HG02840 (cell line): ENCODE measurements at regions not wholly inside any gene's neighbourhood (a gene's known extent, or its start where the extent isn't known, plus 50 kb on each side); places are given as distances from the start of the nearest gene placed in this dataset.
"Not testable (repeated sequence)": the region's sequence is repeated elsewhere in the genome, so short reads cannot be mapped to it uniquely, and the experiment has no call there.

Source experiments
- ATAC-seq: cut with Tn5 transposase; IDR thresholded peaks from one replicate; pipeline ENCODE4 v1.9.1; 2021; ENCODE audit warnings: mild to moderate bottlenecking, moderate library complexity, moderate number of reproducible peaks; ENCODE audit not compliant: unreplicated experiment, low FRiP score

DNA sequence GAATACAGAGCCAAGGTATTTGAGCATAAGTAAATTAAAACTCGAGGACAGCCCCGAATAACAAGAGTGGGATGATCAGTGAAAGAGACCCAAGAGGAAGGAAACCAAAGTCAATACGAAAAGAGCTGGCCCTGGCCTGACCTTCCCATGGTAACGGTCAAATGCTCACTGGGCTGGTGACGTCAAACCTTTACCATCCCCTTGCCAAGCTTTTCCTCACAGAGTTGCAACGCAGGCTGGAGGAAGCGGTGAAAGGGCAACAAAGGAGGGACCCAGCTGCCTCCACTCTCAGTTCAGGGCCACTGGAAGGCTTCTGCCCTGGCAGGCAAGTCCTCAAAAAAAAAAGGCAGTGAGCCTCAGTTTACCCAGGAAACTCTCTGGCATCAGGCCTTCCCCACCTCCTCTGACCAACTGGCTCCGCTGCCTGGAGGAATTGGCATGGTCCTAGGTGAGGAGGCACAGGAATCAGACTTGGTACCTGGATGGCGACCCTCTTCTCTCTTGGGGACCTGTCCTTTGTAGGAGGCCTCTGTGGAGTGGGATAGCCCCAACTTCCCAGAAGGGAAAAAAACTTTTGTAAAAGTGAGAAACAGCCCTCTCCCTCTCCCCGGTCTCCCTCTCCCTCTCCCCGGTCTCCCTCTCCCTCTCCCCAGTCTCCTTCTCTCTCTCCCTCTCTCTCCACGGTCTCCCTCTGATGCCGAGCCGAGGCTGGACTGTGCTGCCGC lies 212.4 kb downstream of the ANAPC1 start:
- ATAC-seq = no peak

GRCh38 chr2:111672641-111673040 lies 211.4 kb downstream of the ANAPC1 start:
- ATAC-seq = not testable (repeated sequence)

GRCh38 chr2:111673526-111673925 lies 210.5 kb downstream of the ANAPC1 start:
- no peak for ATAC-seq

- no peak for ATAC-seq
Measured at GRCh38 chr2:111675419-111676194, 208.4 kb downstream of the ANAPC1 start.

DNA sequence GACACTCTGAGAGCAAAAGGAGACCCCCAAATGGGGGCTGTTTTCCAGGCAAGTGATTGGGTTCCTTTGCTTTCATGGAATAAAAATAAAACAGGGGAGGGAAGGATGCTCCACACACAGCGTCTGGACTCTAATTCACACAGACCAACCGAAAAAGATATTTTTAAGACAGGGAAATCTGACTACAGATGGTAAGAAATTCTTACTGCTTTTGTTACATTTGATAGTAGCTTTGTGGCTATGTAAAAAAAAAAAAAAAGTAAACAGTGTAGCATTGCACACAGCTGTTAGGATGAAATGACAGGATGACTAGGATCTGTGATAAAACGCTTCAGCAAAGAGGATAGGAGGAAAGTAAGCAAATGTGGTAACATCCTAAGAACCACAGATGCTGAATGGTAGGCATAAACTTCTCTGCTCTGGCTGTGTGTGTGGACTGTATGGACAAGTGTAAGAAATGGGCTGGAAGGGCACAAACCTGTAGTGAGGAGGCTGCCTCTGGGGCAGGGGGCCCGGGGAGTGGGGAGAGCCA lies 207.6 kb downstream of the ANAPC1 start:
- ATAC-seq = no peak

GRCh38 chr2:111678161-111678560 lies 205.8 kb downstream of the ANAPC1 start:
- no peak for ATAC-seq

DNA sequence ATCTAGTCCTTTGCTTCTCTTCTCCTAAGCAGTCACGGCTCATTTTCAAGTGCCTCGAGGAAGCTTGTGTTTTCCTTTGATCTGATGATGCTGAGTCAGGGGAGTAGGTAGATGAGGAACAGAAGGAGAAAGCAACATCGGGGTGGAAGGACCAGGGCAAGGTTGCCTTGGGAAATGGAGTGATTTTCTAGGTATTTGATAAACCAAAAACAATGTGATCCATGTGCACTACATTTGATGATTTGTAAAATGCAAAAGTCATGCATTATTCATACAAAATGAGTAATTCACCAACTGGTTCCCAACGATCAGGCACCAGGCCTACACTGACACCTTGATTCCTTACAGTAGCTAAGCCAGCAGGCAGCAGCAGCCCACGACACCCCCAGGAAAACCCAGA lies 205.3 kb downstream of the ANAPC1 start:
- no peak for ATAC-seq

DNA sequence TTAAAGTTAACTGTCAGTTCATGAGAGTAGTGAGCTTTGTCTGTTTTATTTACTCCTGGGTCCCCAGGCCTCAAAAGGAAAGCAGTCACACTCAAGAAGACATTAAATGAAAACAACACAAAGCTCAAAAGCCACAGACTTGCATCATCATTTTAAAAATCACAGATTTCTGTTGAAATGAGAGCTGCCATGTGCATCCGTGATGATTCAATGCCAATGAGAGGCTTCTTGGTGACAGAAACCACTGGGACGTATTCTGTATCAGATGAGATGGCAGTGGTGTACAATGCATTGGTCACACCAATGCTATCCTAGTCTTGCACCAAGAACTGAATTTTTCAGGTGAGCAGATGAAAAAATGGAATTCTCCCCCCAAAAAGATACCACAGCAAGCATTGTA lies 204.8 kb downstream of the ANAPC1 start:
- ATAC-seq = no peak

DNA sequence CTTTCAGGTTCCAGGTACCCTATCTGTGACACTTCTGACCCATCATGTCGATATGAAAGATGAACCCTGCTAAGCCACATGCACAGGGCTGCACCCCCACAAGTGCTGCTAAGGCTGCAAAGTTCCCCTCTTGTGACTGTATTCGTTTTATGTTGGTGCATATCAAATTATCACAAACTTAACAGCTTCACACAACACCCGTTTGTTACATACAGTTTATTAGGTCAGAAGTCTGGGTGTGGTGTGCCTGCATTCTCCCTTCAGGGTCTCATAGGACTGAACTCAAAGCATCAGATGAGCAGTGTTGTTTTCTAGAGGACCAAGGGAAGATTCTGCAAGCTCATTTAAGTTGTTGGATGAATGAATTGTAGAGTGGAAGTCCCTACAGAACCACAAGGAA lies 199.4 kb downstream of the ANAPC1 start:
- ATAC-seq = no peak

DNA sequence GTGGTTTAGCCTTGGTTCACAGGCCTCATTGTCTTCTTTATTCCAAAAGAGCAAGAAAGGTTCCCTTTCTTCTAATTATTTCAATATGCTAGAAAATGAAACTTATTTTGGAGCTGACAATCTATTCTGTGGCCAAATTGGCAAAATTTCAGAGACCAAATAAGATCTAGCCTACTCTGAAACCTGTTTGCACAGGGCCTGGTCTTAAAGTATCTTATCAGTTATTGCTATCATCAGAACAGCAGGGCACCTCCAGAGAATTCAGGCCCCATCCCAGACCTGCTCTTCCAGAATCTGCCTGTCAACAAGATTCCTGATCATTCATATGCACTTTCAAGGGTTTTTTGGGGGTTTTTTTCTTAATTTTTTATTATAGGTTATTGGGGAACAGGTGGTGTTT lies 198.7 kb downstream of the ANAPC1 start:
- no peak for ATAC-seq

DNA sequence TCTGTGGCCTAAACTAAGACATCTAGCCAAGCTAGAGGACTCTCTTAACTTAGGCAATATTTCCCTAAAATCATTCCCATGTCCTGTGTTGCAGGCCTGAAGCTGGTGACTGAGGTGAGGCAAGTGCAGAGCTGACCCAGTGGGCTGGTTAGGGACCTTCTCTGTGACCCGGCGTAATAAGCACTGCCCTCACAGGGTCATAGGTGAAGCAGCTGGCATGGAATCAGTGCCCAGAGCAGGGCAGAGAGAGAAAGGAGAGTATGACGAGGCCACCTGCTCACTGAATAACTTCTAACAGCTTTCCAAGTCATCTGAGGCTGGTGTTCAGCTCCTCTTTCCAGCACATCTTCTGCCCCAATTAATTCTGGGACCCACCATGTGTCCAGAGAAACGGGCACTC lies 197.0 kb downstream of the ANAPC1 start:
- ATAC-seq = no peak

DNA sequence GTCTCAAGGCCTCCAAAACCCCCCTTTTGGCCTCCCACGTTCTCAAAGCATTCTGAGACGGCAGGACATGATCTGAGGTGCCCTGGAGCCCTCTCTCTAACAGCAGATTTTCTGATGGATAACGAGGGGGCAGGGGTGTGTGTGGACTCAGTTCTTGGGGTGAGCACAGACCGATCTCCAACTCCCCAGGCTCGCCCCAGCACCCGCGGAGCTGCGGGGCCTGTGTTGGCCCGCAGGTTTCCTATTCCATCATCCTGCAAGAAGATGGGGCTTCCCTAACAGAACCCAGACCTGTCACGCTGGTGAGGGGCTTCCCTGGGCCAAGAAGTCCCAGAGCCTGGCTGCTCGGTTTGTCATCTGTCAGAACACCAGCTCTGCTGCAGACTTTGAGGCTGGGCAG lies 196.1 kb downstream of the ANAPC1 start:
- ATAC-seq = no peak

- no peak for ATAC-seq
Measured at GRCh38 chr2:111688482-111688881, 195.5 kb downstream of the ANAPC1 start.

DNA sequence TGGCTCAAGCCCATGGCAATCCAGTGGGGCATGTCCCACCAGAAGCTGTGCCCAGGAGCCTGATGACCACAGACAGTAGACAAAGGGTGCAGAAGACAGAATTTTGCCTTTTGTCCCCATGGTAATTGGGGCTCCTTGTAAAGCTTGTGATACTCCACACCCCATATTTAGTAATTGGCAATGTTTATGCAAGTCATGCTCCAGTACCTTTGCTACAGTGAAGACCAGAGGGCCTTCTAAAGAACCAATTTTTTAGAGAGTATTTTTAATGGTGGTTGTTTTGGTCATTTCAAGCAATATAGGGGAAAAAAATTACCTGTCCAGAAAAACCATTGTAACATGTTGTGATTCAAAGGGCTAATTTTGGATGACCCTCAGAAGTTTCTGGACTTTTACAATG lies 194.8 kb downstream of the ANAPC1 start:
- ATAC-seq = no peak

- ATAC-seq = no peak
Measured at GRCh38 chr2:111689941-111690340, 194.1 kb downstream of the ANAPC1 start.

GRCh38 chr2:111691164-111691875 lies 192.7 kb downstream of the ANAPC1 start:
- no peak for ATAC-seq

DNA sequence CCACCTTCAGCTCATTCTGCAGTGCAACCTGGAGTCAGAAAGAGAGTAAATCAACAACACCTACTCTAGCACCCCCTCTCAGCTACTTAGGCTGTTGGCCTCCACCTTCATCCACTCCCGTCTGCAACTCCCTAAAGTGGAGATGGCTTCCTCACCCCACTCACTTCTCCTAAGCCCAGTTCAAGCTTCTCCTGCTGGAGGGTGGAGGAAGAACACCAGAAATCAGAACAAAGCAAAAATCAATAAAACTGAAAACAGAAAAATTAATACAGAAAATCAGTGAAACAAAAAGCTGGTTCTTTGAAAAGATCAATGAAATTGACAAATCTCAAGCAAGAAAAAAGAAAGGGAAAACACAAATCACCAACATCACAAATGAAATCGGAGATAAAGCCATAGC lies 191.7 kb downstream of the ANAPC1 start:
- no peak for ATAC-seq

DNA sequence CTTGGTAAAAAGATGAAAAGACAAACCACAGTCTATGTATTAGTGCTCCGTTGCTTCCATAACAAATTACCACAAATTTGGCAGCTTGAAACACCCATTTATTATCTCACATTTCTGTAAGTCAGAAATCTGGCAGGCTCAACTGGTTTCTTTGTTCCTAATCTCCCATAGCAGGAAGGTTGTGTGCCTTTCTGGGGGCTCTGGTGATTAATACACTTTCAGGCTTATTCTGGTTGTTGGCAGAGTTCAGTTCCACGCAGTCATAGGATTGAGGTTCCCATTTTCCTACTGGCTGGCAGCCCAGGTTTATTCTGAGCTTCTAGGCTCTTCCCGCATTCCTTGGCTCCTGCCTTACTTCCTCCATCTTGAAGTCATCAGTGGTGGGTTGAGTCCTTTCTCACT lies 189.3 kb downstream of the ANAPC1 start:
- ATAC-seq = no peak

DNA sequence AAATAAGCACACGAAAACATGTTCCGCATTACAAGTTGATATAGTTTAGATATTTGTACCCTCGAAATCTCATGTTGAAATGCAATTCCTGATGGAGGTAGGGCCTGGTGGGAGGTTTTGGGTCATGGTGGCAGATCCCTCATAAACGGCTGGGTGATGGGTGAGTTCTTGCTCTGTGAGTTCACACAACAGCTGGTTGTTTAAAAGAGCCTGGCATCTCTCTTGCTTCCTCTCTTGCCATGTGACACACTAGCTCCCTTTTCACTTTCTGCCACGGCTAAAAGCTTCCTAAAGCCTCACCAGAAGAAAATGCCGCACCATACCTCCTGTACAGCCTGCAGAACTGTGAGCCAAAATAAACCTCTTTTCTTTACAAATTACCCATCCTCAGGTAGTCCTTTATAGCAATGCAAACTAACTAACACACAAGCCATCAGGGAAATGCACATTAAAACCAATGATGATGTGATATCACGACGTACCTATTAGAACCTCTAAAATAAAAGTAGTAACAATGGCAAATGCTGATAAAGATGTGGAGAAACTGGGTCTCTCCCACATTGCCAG lies 188.5 kb downstream of the ANAPC1 start:
- ATAC-seq = no peak

DNA sequence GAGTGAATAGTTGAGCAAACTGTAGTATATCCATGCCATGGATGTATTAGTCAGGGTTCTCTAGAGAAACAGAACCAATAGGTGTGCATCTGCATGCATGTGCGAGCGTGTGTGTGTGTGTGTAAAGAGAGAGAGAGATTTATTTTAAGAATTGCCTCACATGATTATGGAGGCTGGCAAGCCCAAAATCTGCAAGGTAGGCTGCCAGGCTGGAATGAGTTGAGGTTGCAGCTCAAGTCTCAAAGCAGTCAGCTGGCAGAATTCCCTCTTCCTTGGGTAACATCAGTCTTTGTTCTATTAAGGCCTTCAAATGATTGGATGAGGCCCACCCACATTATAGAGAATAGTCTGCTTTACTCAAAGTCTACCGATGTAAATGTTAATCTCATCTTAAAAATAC lies 187.8 kb downstream of the ANAPC1 start:
- ATAC-seq = no peak

DNA sequence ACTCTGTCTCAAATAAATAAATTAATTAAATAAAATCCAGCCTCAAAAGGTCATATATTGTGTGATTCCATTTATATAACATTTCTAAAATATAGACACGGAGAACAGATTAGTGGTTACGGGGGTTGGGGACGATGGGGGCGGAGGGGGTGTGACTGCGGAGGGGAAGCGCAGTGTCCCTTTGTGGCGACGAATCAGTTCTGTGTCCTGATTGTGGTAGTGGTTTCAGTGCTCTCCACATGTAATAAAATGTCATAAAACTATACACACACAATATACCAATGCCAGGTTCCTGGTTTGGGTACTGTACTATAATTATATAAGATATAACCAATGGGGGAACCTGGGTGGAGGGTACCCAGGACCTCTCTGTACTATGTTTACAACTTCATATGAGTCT lies 186.4 kb downstream of the ANAPC1 start:
- no peak for ATAC-seq
